GM19240 (cell line): ENCODE measurements at regions not wholly inside any gene's neighbourhood (a gene's known extent, or its start where the extent isn't known, plus 50 kb on each side); places are given as distances from the start of the nearest gene placed in this dataset.
"Not testable (repeated sequence)": the region's sequence is repeated elsewhere in the genome, so short reads cannot be mapped to it uniquely, and the experiment has no call there.

Source experiments
- DNase-seq: peaks from one replicate; pipeline ENCODE4 v3.0.0; 2011; ENCODE audit warnings: low spot score; ENCODE audit not compliant: insufficient read length

- no peak for DNase-seq
Observed at GRCh38 chr10:8278099-8278498, 223.6 kb downstream of the GATA3 start.

- DNase-seq = no peak
Observed at GRCh38 chr10:8279598-8279997, 225.1 kb downstream of the GATA3 start.

GRCh38 chr10:8280946-8281345 is 226.5 kb downstream of the GATA3 start:
- DNase-seq = no peak

- no peak for DNase-seq
Observed at GRCh38 chr10:8282340-8282739, 227.9 kb downstream of the GATA3 start.

- no peak for DNase-seq
Observed at GRCh38 chr10:8283166-8283905, 228.8 kb downstream of the GATA3 start.

- DNase-seq = no peak
Observed at GRCh38 chr10:8283986-8284385, 229.5 kb downstream of the GATA3 start.

- DNase-seq = not testable (repeated sequence)
Observed at GRCh38 chr10:8285970-8286369, 231.5 kb downstream of the GATA3 start.

GRCh38 chr10:8288600-8288999 is 234.1 kb downstream of the GATA3 start:
- DNase-seq = no peak

GRCh38 chr10:8289186-8289924 is 234.9 kb downstream of the GATA3 start:
- no peak for DNase-seq

- no peak for DNase-seq
Observed at GRCh38 chr10:8294779-8295178, 240.3 kb downstream of the GATA3 start.

- no peak for DNase-seq
Observed at GRCh38 chr10:8295311-8295710, 240.8 kb downstream of the GATA3 start.

GRCh38 chr10:8296090-8296733 is 241.7 kb downstream of the GATA3 start:
- no peak for DNase-seq

GRCh38 chr10:8296734-8297101 is 242.2 kb downstream of the GATA3 start:
- no peak for DNase-seq

- no peak for DNase-seq
Observed at GRCh38 chr10:8297107-8297506, 242.6 kb downstream of the GATA3 start.

GRCh38 chr10:8297959-8298358 is 243.5 kb downstream of the GATA3 start:
- no peak for DNase-seq

GRCh38 chr10:8298896-8299570 is 244.5 kb downstream of the GATA3 start:
- DNase-seq = no peak

GRCh38 chr10:8300925-8301324 is 246.4 kb downstream of the GATA3 start:
- no peak for DNase-seq

GRCh38 chr10:8301333-8301732 is 246.8 kb downstream of the GATA3 start:
- DNase-seq = no peak

- DNase-seq = no peak
Observed at GRCh38 chr10:8301831-8302230, 247.3 kb downstream of the GATA3 start.

GRCh38 chr10:8302565-8302964 is 248.1 kb downstream of the GATA3 start:
- no peak for DNase-seq

- DNase-seq = no peak
Observed at GRCh38 chr10:8304861-8305260, 250.4 kb downstream of the GATA3 start.
